GM12864 (cell line): ENCODE measurements at regions not wholly inside any gene's neighbourhood (a gene's known extent, or its start where the extent isn't known, plus 50 kb on each side); places are given as distances from the start of the nearest gene placed in this dataset.

Experiments used
- DNase-seq: peaks from one replicate; pipeline ENCODE4 v3.0.0-alpha.2; 2011; ENCODE audit warnings: low read depth
- H3K4me3 ChIP-seq: 2 replicates; pipeline ENCODE4 v1.5.1; 2011; ENCODE audit warnings: mild to moderate bottlenecking, low read depth, low read length, control low read depth
- CTCF ChIP-seq: IDR thresholded peaks from 2 replicates; pipeline ENCODE4 v1.5.1; 2011; ENCODE audit warnings: low read depth, mild to moderate bottlenecking, moderate library complexity, low read length, control low read depth, inconsistent platforms; ENCODE audit errors: missing control alignments

- no peak overlapping the region for H3K4me3 ChIP-seq
- DNase-seq = no peak
- TF ChIP-seq CTCF = no peak
Measured at GRCh38 chr10:131651674-131652437, 249.0 kb upstream of the PPP2R2D start.

- no peak for TF ChIP-seq CTCF
- no peak overlapping the region for H3K4me3 ChIP-seq
- DNase-seq = no peak
Measured at GRCh38 chr10:131652438-131653139, 248.2 kb upstream of the PPP2R2D start.

GRCh38 chr10:131653140-131653539 is 247.7 kb upstream of the PPP2R2D start:
- no peak for TF ChIP-seq CTCF
- no peak for DNase-seq
- no peak overlapping the region for H3K4me3 ChIP-seq

GRCh38 chr10:131653554-131654470 is 247.0 kb upstream of the PPP2R2D start:
- no peak for DNase-seq
- H3K4me3 ChIP-seq = no peak overlapping the region
- no peak for TF ChIP-seq CTCF

GRCh38 chr10:131654471-131655087 is 246.2 kb upstream of the PPP2R2D start:
- H3K4me3 ChIP-seq = no peak overlapping the region
- no peak for DNase-seq
- TF ChIP-seq CTCF = no peak

- no peak for DNase-seq
- no peak overlapping the region for H3K4me3 ChIP-seq
- TF ChIP-seq CTCF = no peak
Measured at GRCh38 chr10:131655101-131655849, 245.5 kb upstream of the PPP2R2D start.
